Nephron (organoid): ENCODE measurements at regions not wholly inside any gene's neighbourhood (a gene's known extent, or its start where the extent isn't known, plus 50 kb on each side); places are given as distances from the start of the nearest gene placed in this dataset.

Experiments
- H3K27ac Mint-ChIP-seq, 3 experiments: 2 replicates each; pipeline ENCODE4 v1.8.0; 2020; ENCODE audit warnings: mixed read lengths in 3 of 3, mild to moderate bottlenecking in 2 of 3, moderate library complexity in 1 of 3
- H3K27me3 Mint-ChIP-seq: 2 replicates; pipeline ENCODE4 v1.8.0; 2021; ENCODE audit warnings: low read depth, mild to moderate bottlenecking, moderate library complexity, mixed read lengths
- H3K36me3 Mint-ChIP-seq: 2 replicates; pipeline ENCODE4 v1.8.0; 2020; ENCODE audit warnings: low read depth, mixed read lengths
- H3K4me1 Mint-ChIP-seq: 2 replicates; pipeline ENCODE4 v1.8.0; 2020; ENCODE audit warnings: mixed read lengths
- H3K4me3 Mint-ChIP-seq, 3 experiments: 2 replicates each; pipeline ENCODE4 v1.8.0; 2020; ENCODE audit warnings: mild to moderate bottlenecking in 3 of 3, mixed read lengths in 3 of 3, moderate library complexity in 2 of 3
- H3K9me3 Mint-ChIP-seq: 2 replicates; pipeline ENCODE4 v1.8.0; 2020; ENCODE audit warnings: mixed read lengths
- CTCF ChIP-seq, 3 experiments: fragments of 200-600 bp; sonication (generic); IDR thresholded peaks; one replicate each; pipeline ENCODE4 v1.5.0; 2021; ENCODE audit warnings: antibody characterized with exemption in 3 of 3; ENCODE audit not compliant: unreplicated experiment in 3 of 3

GRCh38 chr3:176428552-176428951, 768.7 kb downstream of the TBL1XR1 start:
- no peak for TF ChIP-seq CTCF (IDR thresholded peaks at IDR 0.05; ENCODE audit: unreplicated experiment in 3 of 3)
- H3K36me3 Mint-ChIP-seq: no peaks in the 10 kb centered on the region
- no peak overlapping the region for H3K4me3 Mint-ChIP-seq

GRCh38 chr3:176426371-176426770, 770.9 kb downstream of the TBL1XR1 start:
- H3K9me3 Mint-ChIP-seq: no peaks in the 10 kb centered on the region
- H3K27me3 Mint-ChIP-seq: no peaks in the 10 kb centered on the region
- no peak overlapping the region for H3K27ac Mint-ChIP-seq
- peaks cover 4% of the 10 kb centered on the region for H3K4me1 Mint-ChIP-seq
- H3K4me3 Mint-ChIP-seq: no peak overlapping the region
- no peaks in the 10 kb centered on the region for H3K36me3 Mint-ChIP-seq
- TF ChIP-seq CTCF (IDR thresholded peaks at IDR 0.05; ENCODE audit: unreplicated experiment in 3 of 3): no peak

More at GRCh38 chr3:176428552-176428951, 768.7 kb downstream of the TBL1XR1 start:
- Mint-ChIP-seq H3K27me3 (no peaks in the 10 kb centered on the region), H3K4me1 (peaks cover 4% of the 10 kb centered on the region), H3K27ac (no peak overlapping the region), H3K9me3 (no peaks in the 10 kb centered on the region)

- no peak for TF ChIP-seq CTCF (IDR thresholded peaks at IDR 0.05; ENCODE audit: unreplicated experiment in 3 of 3)
- Mint-ChIP-seq H3K27ac (no peak overlapping the region), H3K27me3 (no peaks in the 10 kb centered on the region), H3K4me1 (no peaks in the 10 kb centered on the region), H3K36me3 (no peaks in the 10 kb centered on the region), H3K4me3 (no peak overlapping the region), H3K9me3 (no peaks in the 10 kb centered on the region)
These were observed 780.4 kb downstream of the TBL1XR1 start for GRCh38 chr3:176416870-176417269.

- H3K27ac Mint-ChIP-seq: no peak overlapping the region
- no peaks in the 10 kb centered on the region for H3K27me3 Mint-ChIP-seq
These were observed 781.5 kb downstream of the TBL1XR1 start for GRCh38 chr3:176415661-176416295.

GRCh38 chr3:176412771-176413170, 784.5 kb downstream of the TBL1XR1 start:
- H3K36me3 Mint-ChIP-seq: no peaks in the 10 kb centered on the region
- H3K4me1 Mint-ChIP-seq: no peaks in the 10 kb centered on the region
- H3K4me3 Mint-ChIP-seq: no peak overlapping the region
- H3K9me3 Mint-ChIP-seq: no peaks in the 10 kb centered on the region
- H3K27me3 Mint-ChIP-seq: no peaks in the 10 kb centered on the region
- TF ChIP-seq CTCF (IDR thresholded peaks at IDR 0.05; ENCODE audit: unreplicated experiment in 3 of 3): no peak
- H3K27ac Mint-ChIP-seq: no peak overlapping the region

More at GRCh38 chr3:176415661-176416295, 781.5 kb downstream of the TBL1XR1 start:
- Mint-ChIP-seq H3K4me3 (no peak overlapping the region), H3K9me3 (no peaks in the 10 kb centered on the region), H3K36me3 (no peaks in the 10 kb centered on the region), H3K4me1 (no peaks in the 10 kb centered on the region)
- no peak for TF ChIP-seq CTCF (IDR thresholded peaks at IDR 0.05; ENCODE audit: unreplicated experiment in 3 of 3)

- peaks cover 5% of the 10 kb centered on the region for H3K9me3 Mint-ChIP-seq
- no peak overlapping the region for H3K4me3 Mint-ChIP-seq
- H3K36me3 Mint-ChIP-seq: no peaks in the 10 kb centered on the region
- H3K27ac Mint-ChIP-seq: no peak overlapping the region
- no peaks in the 10 kb centered on the region for H3K4me1 Mint-ChIP-seq
- TF ChIP-seq CTCF (IDR thresholded peaks at IDR 0.05; ENCODE audit: unreplicated experiment in 3 of 3): no peak
- H3K27me3 Mint-ChIP-seq: no peaks in the 10 kb centered on the region
These were observed 793.8 kb downstream of the TBL1XR1 start for GRCh38 chr3:176403531-176403930.
